GM20431 (cell line): ENCODE measurements at regions not wholly inside any gene's neighbourhood (a gene's known extent, or its start where the extent isn't known, plus 50 kb on each side); places are given as distances from the start of the nearest gene placed in this dataset.
"Not testable (repeated sequence)": the region's sequence is repeated elsewhere in the genome, so short reads cannot be mapped to it uniquely, and the experiment has no call there.

ENCODE experiments used
- in situ Hi-C: fragments of 300-500 bp; cut with MseI, MboI; formaldehyde crosslinking; loops from one replicate; pipeline ENCODE4 v1.15.0; 2020; ENCODE audit warnings: low sequenced_read_pairs; ENCODE audit not compliant: unreplicated experiment

GRCh38 chr3:118089563-118089962 is 945.1 kb downstream of the IGSF11 start:
- in situ Hi-C loops: no loop called here

- in situ Hi-C loops: no loop called here
Observed at GRCh38 chr3:118097226-118097625, 937.4 kb downstream of the IGSF11 start.

GRCh38 chr3:118097660-118098059 is 937.0 kb downstream of the IGSF11 start:
- in situ Hi-C loops: no loop called here

GRCh38 chr3:118098827-118099226 is 935.8 kb downstream of the IGSF11 start:
- in situ Hi-C loops: no loop called here

GRCh38 chr3:118101891-118102290 is 932.8 kb downstream of the IGSF11 start:
- in situ Hi-C loops: no loop called here

GRCh38 chr3:118102737-118103136 is 931.9 kb downstream of the IGSF11 start:
- in situ Hi-C loops: no loop called here

GRCh38 chr3:118108201-118108600 is 926.4 kb downstream of the IGSF11 start:
- in situ Hi-C loops: no loop called here

GRCh38 chr3:118108769-118109168 is 925.9 kb downstream of the IGSF11 start:
- in situ Hi-C loops: no loop called here

GRCh38 chr3:118110211-118110610 is 924.4 kb downstream of the IGSF11 start:
- in situ Hi-C loops: no loop called here

GRCh38 chr3:118116991-118117390 is 917.7 kb downstream of the IGSF11 start:
- in situ Hi-C loops: no loop called here

- in situ Hi-C loops: no loop called here
Observed at GRCh38 chr3:118126751-118127150, 907.9 kb downstream of the IGSF11 start.

- in situ Hi-C loops: no loop called here
Observed at GRCh38 chr3:118127992-118128391, 906.7 kb downstream of the IGSF11 start.

GRCh38 chr3:118128886-118129285 is 905.8 kb downstream of the IGSF11 start:
- in situ Hi-C loops: no loop called here

- in situ Hi-C loops: no loop called here
Observed at GRCh38 chr3:118137778-118138177, 896.9 kb downstream of the IGSF11 start.

GRCh38 chr3:118144919-118145318 is 889.7 kb downstream of the IGSF11 start:
- in situ Hi-C loops: no loop called here

- in situ Hi-C loops: no loop called here
Observed at GRCh38 chr3:118146658-118147375, 887.8 kb downstream of the IGSF11 start.

- in situ Hi-C loops: no loop called here
Observed at GRCh38 chr3:118151164-118151563, 883.5 kb downstream of the IGSF11 start.

- in situ Hi-C loops: not testable (repeated sequence)
Observed at GRCh38 chr3:118162627-118163588, 871.7 kb downstream of the IGSF11 start.

GRCh38 chr3:118165413-118165812 is 869.2 kb downstream of the IGSF11 start:
- in situ Hi-C loops: no loop called here

GRCh38 chr3:118167571-118167970 is 867.1 kb downstream of the IGSF11 start:
- in situ Hi-C loops: no loop called here

GRCh38 chr3:118168175-118168574 is 866.5 kb downstream of the IGSF11 start:
- in situ Hi-C loops: no loop called here
